Epithelial cell of esophagus (primary cell): ENCODE measurements at regions not wholly inside any gene's neighbourhood (a gene's known extent, or its start where the extent isn't known, plus 50 kb on each side); places are given as distances from the start of the nearest gene placed in this dataset.
"Not testable (repeated sequence)": the region's sequence is repeated elsewhere in the genome, so short reads cannot be mapped to it uniquely, and the experiment has no call there.

Source experiments
- DNase-seq: peaks from one replicate; pipeline ENCODE4 v3.0.0; 2010; ENCODE audit warnings: low read depth
- H3K4me3 ChIP-seq: 2 replicates; pipeline ENCODE4 v1.5.1; 2011; ENCODE audit warnings: mild to moderate bottlenecking, low read length, control low read depth
- TF ChIP-seq, protein P1 (sequence below): IDR thresholded peaks from 2 replicates; pipeline ENCODE4 v1.5.1; 2011; ENCODE audit warnings: low read depth, mild to moderate bottlenecking, low read length, control low read depth, inconsistent platforms; ENCODE audit not compliant: insufficient read depth; ENCODE audit errors: missing control alignments

DNA sequence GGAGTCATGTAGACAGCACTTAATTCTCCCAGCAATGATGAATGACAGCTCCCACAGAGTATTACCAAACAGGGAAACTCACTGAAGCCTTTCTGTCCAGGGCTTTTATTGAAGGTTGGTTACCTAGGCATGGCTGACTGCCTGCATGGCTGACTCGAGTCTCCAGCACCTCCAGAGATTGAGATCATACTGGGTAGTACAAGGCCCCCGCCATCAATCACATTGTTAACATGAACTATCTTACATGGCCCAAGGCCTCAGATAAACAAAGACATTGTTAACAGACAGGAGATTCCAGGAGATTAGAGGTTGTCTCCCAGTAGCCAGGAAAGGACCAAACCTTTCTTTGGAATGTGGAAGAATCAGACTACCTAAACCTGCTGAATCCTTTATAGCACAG is 128.3 kb upstream of the LSM14A start:
- no peak for DNase-seq
- TF ChIP-seq, protein P1, sequence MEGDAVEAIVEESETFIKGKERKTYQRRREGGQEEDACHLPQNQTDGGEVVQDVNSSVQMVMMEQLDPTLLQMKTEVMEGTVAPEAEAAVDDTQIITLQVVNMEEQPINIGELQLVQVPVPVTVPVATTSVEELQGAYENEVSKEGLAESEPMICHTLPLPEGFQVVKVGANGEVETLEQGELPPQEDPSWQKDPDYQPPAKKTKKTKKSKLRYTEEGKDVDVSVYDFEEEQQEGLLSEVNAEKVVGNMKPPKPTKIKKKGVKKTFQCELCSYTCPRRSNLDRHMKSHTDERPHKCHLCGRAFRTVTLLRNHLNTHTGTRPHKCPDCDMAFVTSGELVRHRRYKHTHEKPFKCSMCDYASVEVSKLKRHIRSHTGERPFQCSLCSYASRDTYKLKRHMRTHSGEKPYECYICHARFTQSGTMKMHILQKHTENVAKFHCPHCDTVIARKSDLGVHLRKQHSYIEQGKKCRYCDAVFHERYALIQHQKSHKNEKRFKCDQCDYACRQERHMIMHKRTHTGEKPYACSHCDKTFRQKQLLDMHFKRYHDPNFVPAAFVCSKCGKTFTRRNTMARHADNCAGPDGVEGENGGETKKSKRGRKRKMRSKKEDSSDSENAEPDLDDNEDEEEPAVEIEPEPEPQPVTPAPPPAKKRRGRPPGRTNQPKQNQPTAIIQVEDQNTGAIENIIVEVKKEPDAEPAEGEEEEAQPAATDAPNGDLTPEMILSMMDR = no peak
- H3K4me3 ChIP-seq = no peak overlapping the region

DNA sequence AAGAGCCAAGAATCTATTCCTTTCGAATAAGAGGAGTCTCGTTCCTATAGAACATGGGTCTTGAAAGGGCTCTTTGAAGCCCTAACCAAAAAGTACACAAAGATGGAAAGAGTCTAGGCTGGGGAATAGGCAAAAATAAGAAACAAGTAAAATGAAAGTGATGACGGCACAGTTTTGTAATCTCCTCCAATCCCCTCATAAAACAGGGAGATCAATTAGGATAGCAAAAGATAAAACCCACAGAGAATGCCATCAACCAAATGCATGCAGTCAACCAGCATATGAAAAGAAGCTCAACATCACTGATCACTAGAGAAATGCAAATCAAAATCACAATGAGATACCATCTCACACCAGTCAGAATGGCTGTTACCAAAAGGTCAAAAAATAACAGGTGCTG is 122.4 kb upstream of the LSM14A start:
- no peak for DNase-seq
- TF ChIP-seq, protein P1 = no peak
- no peak overlapping the region for H3K4me3 ChIP-seq

DNA sequence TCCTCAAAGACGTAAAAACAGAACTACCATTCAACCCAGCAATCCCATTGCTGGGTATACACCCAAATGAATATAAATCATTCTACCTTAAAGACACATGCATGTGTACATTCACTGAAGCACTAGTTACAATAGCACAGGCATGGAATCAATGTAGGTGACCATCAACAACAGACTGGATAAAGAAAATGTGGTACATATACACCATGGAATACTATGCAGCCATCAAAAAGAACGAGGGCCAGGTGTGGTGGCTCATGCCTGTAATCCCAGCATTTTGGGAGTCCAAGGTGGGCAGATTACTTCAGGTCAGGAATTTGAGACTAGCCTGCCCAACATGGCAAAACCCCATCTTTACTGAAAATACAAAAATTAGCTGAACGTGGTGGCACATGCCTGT is 121.9 kb upstream of the LSM14A start:
- H3K4me3 ChIP-seq, DNase-seq: not testable (repeated sequence)

DNA sequence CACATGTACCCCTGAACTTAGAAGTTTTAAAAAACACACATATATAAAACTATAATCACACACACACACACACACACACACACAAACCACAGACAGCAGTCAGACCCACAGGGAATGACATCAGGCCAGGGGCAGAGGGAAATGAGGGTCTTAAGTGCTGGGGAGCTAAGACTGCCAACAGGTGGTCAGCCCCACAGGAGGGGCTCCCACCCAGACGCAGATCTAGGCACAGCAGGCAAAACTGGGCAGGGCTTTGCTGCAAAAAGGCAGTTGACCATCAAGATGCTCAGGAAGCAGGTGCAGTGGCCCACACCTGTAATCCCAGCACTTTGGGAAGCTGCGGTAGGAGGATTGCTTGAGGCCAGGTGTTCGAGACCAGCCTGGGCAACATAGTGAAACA is 121.0 kb upstream of the LSM14A start:
- no peak overlapping the region for H3K4me3 ChIP-seq
- TF ChIP-seq, protein P1 = no peak
- DNase-seq = no peak

DNA sequence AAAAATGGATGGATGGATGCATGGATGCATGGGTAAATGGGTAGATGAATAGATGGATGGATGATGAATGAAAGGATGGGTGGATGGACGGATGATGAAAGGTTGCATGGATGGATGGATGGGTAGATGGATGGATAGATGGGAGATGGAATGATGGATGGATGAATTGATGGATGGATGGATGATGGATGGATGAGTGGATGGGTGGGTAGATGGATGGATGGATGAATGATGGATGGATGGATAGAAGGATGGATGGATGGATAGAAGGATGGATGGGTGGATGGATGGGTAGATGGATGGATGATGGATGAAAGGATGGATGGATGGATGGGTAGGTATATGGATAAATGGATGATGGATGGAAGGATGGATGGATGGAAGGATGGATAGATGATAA is 115.1 kb upstream of the LSM14A start:
- TF ChIP-seq, protein P1 = no peak
- no peak for DNase-seq

DNA sequence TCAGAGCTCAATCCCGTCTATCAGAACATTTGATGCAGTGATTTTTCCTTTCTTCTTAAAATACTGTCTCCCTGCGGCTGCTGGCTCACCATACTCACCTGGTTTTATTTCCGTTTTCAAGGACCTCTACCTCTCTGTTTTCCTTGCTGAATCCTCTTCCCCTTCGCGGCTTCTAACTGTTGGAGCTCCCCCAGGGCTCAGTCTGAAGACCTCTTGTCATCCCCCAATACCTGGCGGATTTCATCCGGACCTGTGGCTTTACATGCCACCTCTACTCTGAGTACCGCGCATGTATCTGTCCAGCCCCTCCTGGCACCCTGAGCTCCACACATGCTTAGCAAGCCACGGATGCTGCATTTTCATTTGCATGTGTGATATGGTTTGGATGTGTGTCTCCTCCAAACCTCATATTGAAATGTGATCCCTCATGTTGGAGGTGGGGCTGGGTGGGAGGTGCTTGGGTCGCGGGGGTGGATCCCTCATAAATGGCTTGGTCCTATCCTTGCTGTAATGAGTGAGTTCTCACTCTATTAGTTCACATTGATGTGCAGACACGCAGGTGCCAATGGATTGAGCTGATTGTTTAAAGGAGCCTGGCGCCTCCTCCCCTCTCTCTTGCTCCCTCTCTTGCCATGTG is 106.2 kb upstream of the LSM14A start:
- H3K4me3 ChIP-seq = no peak overlapping the region
- TF ChIP-seq, protein P1 = no peak
- no peak for DNase-seq

More for the DNA sequence above, 115.1 kb upstream of the LSM14A start:
- H3K4me3 ChIP-seq = no peak overlapping the region

DNA sequence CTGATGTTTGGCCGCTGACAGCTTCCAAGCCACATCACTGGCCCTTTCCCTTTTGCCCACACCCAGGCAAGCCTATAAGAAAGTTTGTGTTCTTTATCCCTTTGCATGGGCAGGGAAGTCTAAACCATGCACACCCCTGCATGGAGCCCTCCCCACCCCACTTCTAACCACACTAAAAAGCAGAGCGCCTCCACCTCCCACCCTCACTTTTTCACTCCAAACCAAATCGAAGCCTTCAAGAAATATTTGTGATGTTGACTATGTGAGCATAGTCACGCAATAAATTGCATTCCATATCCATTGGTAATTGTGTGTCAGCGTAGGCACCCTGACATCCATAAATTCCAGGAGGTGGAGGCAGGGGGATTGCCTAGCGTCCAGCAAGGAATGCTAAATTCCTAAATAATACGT is 104.4 kb upstream of the LSM14A start:
- TF ChIP-seq, protein P1 = no peak
- no peak overlapping the region for H3K4me3 ChIP-seq
- DNase-seq = no peak

DNA sequence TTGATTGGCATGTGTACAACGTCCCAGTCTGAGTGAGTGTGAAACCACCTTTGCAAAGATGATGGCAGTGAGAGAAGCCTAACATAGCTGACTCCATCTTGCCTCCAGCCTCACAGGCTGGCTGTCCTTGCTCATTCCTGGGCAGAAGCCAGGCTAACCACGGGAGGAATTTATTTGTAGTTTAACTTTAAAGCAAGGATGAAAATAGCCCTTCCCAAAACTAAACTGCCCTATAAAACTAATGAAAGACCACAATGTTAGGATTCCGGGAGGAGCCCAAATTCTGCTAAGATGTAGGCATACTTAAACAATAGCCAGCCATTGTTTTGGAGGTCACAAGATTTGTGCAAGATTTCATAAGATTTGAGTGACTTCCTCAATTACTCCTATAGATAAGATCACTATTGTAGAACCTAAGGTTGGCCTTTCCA is 96.6 kb upstream of the LSM14A start:
- no peak for DNase-seq
- H3K4me3 ChIP-seq = no peak overlapping the region
- TF ChIP-seq, protein P1 = no peak
